Epidermal melanocyte (primary cell): ENCODE measurements at regions not wholly inside any gene's neighbourhood (a gene's known extent, or its start where the extent isn't known, plus 50 kb on each side); places are given as distances from the start of the nearest gene placed in this dataset.
"Not testable (repeated sequence)": the region's sequence is repeated elsewhere in the genome, so short reads cannot be mapped to it uniquely, and the experiment has no call there.

ENCODE experiments used
- DNase-seq: peaks from one replicate; pipeline ENCODE4 v3.0.0; 2011; ENCODE audit warnings: low spot score; ENCODE audit not compliant: insufficient read length

DNA sequence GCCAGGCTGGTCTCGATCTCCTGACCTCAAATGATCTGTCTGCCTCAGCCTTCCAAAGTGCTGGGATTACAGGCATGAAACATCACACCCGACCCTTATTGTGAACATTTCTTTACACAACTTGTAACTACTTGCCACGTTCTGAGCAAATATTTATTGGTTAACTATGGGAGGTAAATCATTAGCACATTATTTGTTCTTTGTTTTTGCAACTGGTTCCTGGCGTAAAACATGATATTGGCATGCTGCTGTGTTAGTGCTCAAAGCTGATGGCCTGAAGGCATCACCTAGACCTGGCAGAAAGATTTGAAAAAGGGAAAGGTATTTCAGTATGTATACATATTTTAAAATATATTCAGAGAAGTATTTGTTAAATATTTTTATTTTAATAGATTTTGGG is 438.3 kb upstream of the PRKX start:
- DNase-seq: no peak

DNA sequence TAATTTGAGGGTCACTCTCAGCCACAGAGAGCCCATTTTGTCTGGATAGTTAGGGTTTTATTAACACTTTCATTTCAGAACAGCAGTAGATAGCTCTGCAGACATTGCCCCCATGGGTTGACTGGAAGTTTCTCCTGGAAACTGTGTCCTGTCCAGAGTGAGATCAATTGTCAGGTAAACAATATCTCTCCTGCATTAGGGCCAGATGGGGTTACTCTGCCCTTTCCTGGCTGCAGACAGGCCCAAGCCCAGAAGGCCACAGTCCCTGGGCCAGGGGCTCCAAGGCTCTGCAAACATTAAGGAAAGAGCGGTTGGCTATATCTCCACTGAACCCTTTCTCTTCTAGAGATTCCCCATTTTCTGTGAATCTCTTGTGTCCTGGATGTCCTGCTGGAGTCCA is 436.8 kb upstream of the PRKX start:
- DNase-seq: no peak

DNA sequence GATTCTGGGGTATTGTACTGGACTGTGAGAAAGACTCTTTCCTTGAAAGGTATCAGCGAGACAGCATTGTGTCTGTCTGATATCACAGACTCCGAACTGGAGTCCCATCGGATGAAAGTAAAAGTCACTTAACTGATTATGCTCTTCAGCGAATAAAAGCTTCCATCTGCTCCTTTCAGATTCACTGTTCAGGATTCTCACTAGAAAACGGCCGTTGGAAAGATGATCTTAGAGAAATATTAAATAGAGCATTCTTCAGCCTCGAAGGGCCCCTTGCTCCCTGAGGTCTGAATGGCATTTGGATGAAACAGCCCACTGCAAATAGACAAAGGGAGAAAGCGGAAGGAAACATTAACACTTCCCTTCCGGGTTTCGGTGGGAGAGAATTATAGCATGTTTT is 416.2 kb upstream of the PRKX start:
- no peak for DNase-seq

- DNase-seq: no peak
Measured at GRCh38 chrX:4118666-4119530, 405.4 kb upstream of the PRKX start.

- DNase-seq: no peak
Measured at GRCh38 chrX:4110964-4111363, 397.5 kb upstream of the PRKX start.

- no peak for DNase-seq
Measured at GRCh38 chrX:4094926-4095325, 381.5 kb upstream of the PRKX start.

DNA sequence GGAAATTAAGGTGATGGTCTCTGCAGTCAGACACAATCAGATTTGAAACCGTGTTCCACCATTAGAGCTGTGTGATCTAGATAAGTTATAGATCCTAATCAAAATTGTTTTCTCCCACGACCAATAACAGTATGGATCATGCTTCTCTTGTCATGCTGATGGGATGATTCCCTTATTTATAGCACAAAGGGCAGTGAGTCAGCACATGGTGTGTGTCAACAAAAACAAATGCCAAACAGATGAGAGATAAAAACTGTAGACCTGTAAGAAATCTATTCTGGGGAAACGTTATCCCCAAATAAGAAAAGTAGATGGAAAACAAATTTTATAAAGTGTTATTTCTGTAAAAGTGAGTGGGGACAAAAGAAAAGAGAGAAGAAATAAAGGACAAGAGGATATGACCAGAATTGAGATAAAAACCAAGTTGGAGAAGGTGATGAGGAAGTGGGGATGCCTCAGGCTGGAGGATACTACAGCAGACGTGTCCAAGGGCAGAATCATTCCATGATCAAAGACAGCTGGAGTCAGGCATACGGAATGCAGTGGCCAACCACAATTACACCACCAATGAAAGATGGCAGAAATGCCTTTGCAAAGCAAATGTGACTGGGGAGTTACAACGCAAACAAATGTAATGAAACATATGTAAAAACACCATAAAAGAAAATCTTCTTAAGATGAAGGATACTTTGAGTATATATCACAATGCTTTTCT is 377.8 kb upstream of the PRKX start:
- DNase-seq: no peak

DNA sequence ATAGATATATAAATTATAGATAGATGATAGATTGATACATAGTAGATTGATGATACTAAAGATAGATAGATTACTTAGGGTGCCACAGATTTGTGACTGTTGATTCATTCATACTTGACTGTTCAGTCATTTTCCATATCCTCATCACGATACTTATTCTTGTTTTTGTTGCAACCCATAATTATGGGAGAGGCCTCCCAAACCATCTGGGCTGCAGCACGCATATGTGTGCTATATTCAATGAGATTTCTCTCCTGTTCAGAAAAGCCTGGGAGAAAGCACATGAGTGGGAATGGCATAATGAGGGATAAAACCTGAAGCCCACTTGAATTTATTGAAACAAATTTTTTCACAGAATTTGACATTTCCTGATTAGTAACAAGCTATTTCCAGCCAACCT is 346.4 kb upstream of the PRKX start:
- no peak for DNase-seq

- no peak for DNase-seq
Measured at GRCh38 chrX:4043951-4044350, 330.5 kb upstream of the PRKX start.

DNA sequence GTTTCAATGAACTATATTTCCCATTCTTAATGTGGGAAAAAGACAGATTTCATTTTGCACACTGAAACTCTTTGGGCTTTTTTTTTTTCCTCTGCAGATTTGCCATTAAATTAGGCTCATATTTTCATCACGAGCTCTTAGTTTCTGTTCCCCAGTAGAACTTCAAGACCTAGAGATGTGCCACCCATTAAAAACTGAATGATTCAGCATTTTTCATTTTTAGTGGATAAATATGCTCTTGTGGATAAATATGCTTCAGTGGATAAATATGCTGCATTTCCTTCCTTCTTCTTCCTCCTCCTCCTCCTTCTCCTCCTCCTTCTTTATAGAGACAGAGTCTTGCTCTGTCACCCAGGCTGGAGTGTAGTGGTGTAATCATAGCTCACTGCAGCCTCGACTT is 322.4 kb upstream of the PRKX start:
- no peak for DNase-seq

- DNase-seq: no peak
Measured at GRCh38 chrX:4028151-4028550, 314.7 kb upstream of the PRKX start.

- no peak for DNase-seq
Measured at GRCh38 chrX:4005281-4005680, 291.8 kb upstream of the PRKX start.

DNA sequence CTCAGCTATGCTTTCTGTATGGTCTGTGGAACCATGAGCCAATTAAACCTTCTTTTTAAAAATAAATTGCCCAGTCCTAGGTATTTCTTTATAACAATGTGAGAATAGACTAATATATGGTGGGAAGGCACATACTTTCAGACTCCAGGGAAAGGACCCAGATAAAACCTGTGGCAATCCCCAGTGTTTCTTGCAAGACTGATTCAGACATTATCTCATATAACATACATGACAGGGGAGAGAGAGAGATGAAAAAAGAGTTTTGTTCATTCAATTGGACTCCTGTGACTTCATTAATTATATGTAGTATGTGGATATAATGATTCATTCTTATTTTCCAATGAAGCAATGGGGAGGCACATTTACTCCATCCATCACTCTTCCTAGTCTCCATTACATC is 291.4 kb upstream of the PRKX start:
- DNase-seq: no peak

DNA sequence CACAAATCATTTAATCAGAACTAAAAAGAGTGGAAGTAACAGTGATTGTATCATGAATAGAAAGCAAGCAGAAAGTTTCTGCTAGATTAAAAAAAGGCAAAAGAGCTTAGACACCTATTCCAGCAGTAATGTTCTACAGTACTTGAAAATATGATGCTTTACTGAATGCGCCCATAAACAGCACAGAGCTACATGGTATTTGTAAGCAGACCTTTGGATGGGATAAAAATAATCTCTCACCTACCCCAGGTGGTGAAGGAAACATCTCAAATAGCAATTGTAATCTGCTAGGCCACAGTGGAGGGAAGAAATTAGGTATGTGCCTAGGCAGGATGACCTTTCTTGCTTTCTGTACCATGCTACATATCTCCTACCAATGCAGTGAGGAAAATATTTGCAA is 280.9 kb upstream of the PRKX start:
- no peak for DNase-seq

DNA sequence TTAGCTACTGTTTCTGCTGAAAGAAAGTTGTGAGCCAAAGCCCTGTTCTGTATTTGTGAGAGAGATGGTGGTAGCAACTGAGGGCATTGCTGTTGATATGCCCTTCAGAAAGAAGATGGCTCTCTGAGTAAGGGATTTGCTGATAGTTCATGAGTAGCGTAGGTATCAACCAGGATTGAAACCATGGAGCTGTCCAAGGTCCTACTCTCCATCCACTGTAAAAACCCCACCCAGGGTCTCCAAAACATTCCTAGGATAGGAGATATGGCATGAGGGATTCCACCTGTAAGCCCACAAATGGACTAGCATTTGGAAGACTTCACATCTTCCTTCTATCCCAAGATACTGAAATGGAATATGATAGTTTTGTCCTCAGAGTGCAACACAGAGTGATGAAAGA is 277.1 kb upstream of the PRKX start:
- DNase-seq: no peak

GRCh38 chrX:3972104-3972858 is 258.8 kb upstream of the PRKX start:
- not testable (repeated sequence) for DNase-seq

- no peak for DNase-seq
Measured at GRCh38 chrX:3968749-3969148, 255.3 kb upstream of the PRKX start.

- DNase-seq: no peak
Measured at GRCh38 chrX:3963980-3964379, 250.5 kb upstream of the PRKX start.

GRCh38 chrX:3962511-3963311 is 249.3 kb upstream of the PRKX start:
- peak; percentile 14 for DNase-seq

DNA sequence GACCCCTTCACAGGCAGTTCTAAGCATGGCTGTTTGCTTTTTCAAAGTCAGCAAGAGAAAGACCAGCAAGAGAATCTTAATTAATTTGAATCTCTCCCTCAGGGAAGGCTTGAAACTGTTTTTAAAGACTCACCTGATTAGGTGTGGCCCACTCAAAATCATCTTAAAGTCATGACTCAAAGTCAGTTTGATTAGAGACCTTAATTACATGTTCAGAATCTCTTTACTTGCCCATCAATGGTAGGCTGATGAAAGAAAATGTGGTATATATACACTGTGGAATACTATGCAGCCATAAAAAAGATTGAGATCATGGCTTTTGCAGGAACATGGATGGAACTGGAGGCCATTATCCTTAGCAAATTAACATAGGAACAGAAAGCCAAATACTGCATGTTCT is 247.5 kb upstream of the PRKX start:
- no peak for DNase-seq

DNA sequence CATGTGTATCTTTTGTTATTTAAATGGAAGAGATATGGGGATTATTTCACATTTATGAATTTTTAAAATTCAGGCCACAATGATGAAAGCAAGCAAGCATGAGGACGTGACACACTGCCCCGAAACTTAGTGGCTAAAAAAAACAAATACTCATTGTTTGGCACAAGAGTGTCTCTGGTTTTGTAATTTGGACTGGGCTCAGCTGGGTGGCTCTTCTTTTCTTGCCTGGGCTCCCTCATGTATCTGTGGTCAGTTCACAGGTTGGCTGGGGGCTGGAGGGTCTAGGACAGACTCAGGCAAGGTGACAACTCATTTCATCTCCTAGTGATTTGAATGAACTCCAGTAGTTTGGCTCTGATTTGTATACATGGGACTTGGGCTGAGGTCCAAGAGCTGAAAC is 238.4 kb upstream of the PRKX start:
- no peak for DNase-seq
